ENCODE measurements at regions not wholly inside any gene's neighbourhood (a gene's known extent, or its start where the extent isn't known, plus 50 kb on each side); places are given as distances from the start of the nearest gene placed in this dataset.

- TF ChIP-seq EP300 (IDR thresholded peaks at IDR 0.05; ENCODE audit: borderline replicate concordance) (no peak), FOXM1 (IDR thresholded peaks at IDR 0.05; ENCODE audit: borderline replicate concordance, low read depth) (no peak), MAX (IDR thresholded peaks at IDR 0.05) (no peak), TEAD4 (IDR thresholded peaks at IDR 0.05) (no peak), TCF12 (IDR thresholded peaks at IDR 0.05; ENCODE audit: low read depth) (no peak), ZBTB7A (IDR thresholded peaks at IDR 0.05; ENCODE audit: low read depth) (no peak), YY1 (IDR thresholded peaks at IDR 0.05; ENCODE audit: low read depth) (no peak), USF1 (IDR thresholded peaks at IDR 0.05) (no peak), CEBPB (IDR thresholded peaks at IDR 0.05) (no peak), EGR1 (IDR thresholded peaks at IDR 0.05) (no peak), NFIC (IDR thresholded peaks at IDR 0.05) (no peak), REST (IDR thresholded peaks at IDR 0.05; ENCODE audit: low read depth) (no peak), CREB1 (IDR thresholded peaks at IDR 0.05; ENCODE audit: low read depth) (no peak), TAF1 (IDR thresholded peaks at IDR 0.05; ENCODE audit: low read depth) (no peak)
These were observed 110.1 kb upstream of the TBX3 start for GRCh38 chr12:114794049-114794558.

GRCh38 chr12:114790276-114790675, 106.3 kb upstream of the TBX3 start:
- TF ChIP-seq FOXM1 (IDR thresholded peaks at IDR 0.05; ENCODE audit: borderline replicate concordance, low read depth) (no peak), CREB1 (IDR thresholded peaks at IDR 0.05; ENCODE audit: low read depth) (no peak), TAF1 (IDR thresholded peaks at IDR 0.05; ENCODE audit: low read depth) (no peak), RAD21 (IDR thresholded peaks at IDR 0.05; ENCODE audit: low read depth) (no peak), YY1 (IDR thresholded peaks at IDR 0.05; ENCODE audit: low read depth) (no peak), EP300 (IDR thresholded peaks at IDR 0.05; ENCODE audit: borderline replicate concordance) (no peak), USF1 (IDR thresholded peaks at IDR 0.05) (no peak), REST (IDR thresholded peaks at IDR 0.05; ENCODE audit: low read depth) (no peak), TEAD4 (IDR thresholded peaks at IDR 0.05) (no peak), MAX (IDR thresholded peaks at IDR 0.05) (no peak), EGR1 (IDR thresholded peaks at IDR 0.05) (no peak), NFIC (IDR thresholded peaks at IDR 0.05) (no peak), TCF12 (IDR thresholded peaks at IDR 0.05; ENCODE audit: low read depth) (no peak), CEBPB (IDR thresholded peaks at IDR 0.05) (no peak), ZBTB7A (IDR thresholded peaks at IDR 0.05; ENCODE audit: low read depth) (no peak)

- TF ChIP-seq NFIC (IDR thresholded peaks at IDR 0.05) (no peak), ZBTB7A (IDR thresholded peaks at IDR 0.05; ENCODE audit: low read depth) (no peak), TEAD4 (IDR thresholded peaks at IDR 0.05) (no peak), CREB1 (IDR thresholded peaks at IDR 0.05; ENCODE audit: low read depth) (no peak), CEBPB (IDR thresholded peaks at IDR 0.05) (no peak), EGR1 (IDR thresholded peaks at IDR 0.05) (no peak), EP300 (IDR thresholded peaks at IDR 0.05; ENCODE audit: borderline replicate concordance) (no peak), REST (IDR thresholded peaks at IDR 0.05; ENCODE audit: low read depth) (no peak), RAD21 (IDR thresholded peaks at IDR 0.05; ENCODE audit: low read depth) (no peak), MAX (IDR thresholded peaks at IDR 0.05) (no peak), YY1 (IDR thresholded peaks at IDR 0.05; ENCODE audit: low read depth) (no peak)
These were observed 105.8 kb upstream of the TBX3 start for GRCh38 chr12:114789821-114790220.

GRCh38 chr12:114789276-114789675, 105.3 kb upstream of the TBX3 start:
- TF ChIP-seq CEBPB (IDR thresholded peaks at IDR 0.05) (no peak), CREB1 (IDR thresholded peaks at IDR 0.05; ENCODE audit: low read depth) (no peak), NFIC (IDR thresholded peaks at IDR 0.05) (no peak), ZBTB7A (IDR thresholded peaks at IDR 0.05; ENCODE audit: low read depth) (no peak), FOXM1 (IDR thresholded peaks at IDR 0.05; ENCODE audit: borderline replicate concordance, low read depth) (no peak), RAD21 (IDR thresholded peaks at IDR 0.05; ENCODE audit: low read depth) (no peak), EP300 (IDR thresholded peaks at IDR 0.05; ENCODE audit: borderline replicate concordance) (no peak), TCF12 (IDR thresholded peaks at IDR 0.05; ENCODE audit: low read depth) (no peak), TEAD4 (IDR thresholded peaks at IDR 0.05) (no peak), USF1 (IDR thresholded peaks at IDR 0.05) (no peak), MAX (IDR thresholded peaks at IDR 0.05) (no peak), REST (IDR thresholded peaks at IDR 0.05; ENCODE audit: low read depth) (no peak), EGR1 (IDR thresholded peaks at IDR 0.05) (no peak), YY1 (IDR thresholded peaks at IDR 0.05; ENCODE audit: low read depth) (no peak), TAF1 (IDR thresholded peaks at IDR 0.05; ENCODE audit: low read depth) (no peak)
